GM12872 (cell line): ENCODE measurements at regions not wholly inside any gene's neighbourhood (a gene's known extent, or its start where the extent isn't known, plus 50 kb on each side); places are given as distances from the start of the nearest gene placed in this dataset.

ENCODE experiments used
- CTCF ChIP-seq: IDR thresholded peaks from 3 replicates; pipeline ENCODE4 v1.5.1; 2011; ENCODE audit warnings: low read depth, mild to moderate bottlenecking, low read length, moderate library complexity; ENCODE audit not compliant: insufficient read depth

DNA sequence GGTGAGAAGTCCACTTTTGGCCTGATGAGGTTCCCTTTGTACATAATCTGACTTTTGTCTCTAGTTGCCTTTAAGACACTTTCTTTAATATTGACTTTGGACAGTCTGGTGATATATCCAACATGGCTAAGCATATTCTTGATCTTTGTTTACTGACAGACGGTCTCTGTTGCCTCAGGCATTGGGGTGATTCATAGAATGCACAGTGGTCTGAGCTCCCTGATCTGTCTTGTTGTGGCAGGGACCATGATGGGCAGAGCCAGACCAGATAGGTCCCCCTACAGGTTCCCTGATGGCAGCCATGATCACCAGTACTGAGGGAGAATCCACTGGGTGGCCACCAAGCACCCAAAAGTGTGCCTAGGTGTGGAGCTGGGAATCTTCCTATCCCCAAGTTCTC, 678.1 kb downstream of the MCTP2 start:
- no peak for TF ChIP-seq CTCF

GRCh38 chr15:94910166-94910565, 678.8 kb downstream of the MCTP2 start:
- TF ChIP-seq CTCF = no peak

DNA sequence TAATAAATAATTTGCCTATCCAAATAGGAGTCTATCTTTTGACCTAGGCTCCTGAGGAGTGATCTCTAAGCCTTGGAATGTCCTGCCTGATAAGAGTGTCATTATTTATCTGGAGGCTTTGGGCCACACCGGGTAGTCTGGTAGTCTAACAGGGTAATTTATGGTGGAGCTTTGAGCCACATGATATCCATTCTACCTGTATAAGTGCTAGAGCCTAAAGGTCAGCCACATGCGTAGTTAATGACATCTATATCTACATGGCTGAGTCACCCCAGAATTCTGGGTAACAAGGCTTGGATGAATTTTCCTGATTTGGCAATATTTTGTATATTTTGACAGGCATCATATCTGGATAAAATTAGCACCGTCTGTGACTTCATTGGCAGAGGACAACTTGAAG, 681.4 kb downstream of the MCTP2 start:
- TF ChIP-seq CTCF = no peak

- no peak for TF ChIP-seq CTCF
These were observed 685.7 kb downstream of the MCTP2 start for GRCh38 chr15:94917068-94917467.

DNA sequence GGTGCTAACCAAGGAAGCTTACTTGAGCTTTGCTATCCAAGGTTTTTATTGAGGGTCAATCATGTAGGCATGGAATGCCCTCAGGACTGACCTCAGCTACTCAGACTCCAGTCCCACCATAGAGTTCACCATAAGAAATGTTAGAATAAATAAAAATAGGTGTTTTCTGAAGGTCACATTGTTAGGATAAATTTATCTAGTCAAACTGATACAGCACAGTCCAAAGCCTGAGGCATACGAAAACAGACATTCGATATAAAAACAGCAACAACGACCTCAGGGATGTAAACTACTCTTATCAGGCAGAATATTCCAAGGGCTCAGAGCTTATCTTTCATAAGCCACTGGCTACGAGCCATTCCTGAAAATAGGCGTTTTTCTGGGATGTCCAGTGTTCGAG, 690.6 kb downstream of the MCTP2 start:
- TF ChIP-seq CTCF = no peak

DNA sequence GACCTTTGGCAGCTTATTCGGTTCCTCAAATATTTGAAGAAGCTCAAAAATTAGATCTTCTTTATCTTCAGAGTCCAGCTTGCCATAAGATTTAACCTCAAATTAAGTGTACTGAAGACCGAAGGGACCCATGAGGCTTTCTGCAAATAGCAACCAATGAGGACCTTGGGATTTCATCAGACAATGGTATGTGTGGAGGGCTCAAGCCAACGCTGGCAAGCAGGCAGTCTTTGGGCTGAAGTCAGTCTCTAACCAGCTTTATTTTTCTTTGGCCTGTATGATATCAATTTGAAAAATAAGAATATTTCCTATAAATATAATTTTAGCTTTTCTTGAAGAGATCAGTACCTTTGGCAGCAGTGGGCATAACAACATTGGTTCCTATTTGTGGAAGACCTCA, 692.7 kb downstream of the MCTP2 start:
- TF ChIP-seq CTCF = no peak

- no peak for TF ChIP-seq CTCF
These were observed 693.7 kb downstream of the MCTP2 start for GRCh38 chr15:94924971-94925598.
